ENCODE measurements at regions not wholly inside any gene's neighbourhood (a gene's known extent, or its start where the extent isn't known, plus 50 kb on each side); places are given as distances from the start of the nearest gene placed in this dataset.

GRCh38 chr3:64829331-64829730 lies 141.5 kb upstream of the ADAMTS9 start:
- no peak for DNase-seq

GRCh38 chr3:64828276-64828675 lies 140.5 kb upstream of the ADAMTS9 start:
- DNase-seq: peak; percentile 60

GRCh38 chr3:64827431-64827830 lies 139.6 kb upstream of the ADAMTS9 start:
- no peak for DNase-seq

DNA sequence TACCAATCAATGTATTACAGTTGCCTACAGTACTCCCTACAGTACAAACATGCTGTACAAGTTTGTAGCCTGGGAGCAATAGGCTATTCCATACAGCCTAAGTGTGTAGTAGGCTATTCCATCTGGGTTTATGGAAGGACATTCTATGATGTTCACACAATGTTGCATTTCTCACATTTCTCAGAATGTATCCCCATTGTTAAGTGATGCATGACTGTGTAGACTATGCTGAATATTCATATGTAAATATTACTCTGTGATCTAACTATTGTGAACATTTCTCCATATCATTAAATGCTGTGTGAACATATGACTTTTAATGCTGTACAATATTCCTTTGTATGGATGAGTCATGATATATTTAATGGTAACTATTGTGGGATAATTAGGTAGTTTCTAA lies 139.2 kb upstream of the ADAMTS9 start:
- DNase-seq: no peak

GRCh38 chr3:64825404-64826120 lies 137.8 kb upstream of the ADAMTS9 start:
- no peak for DNase-seq

- DNase-seq: peak; percentile 57
Observed at GRCh38 chr3:64824394-64824909, 136.7 kb upstream of the ADAMTS9 start.

- no peak for DNase-seq
Observed at GRCh38 chr3:64818196-64818595, 130.4 kb upstream of the ADAMTS9 start.

- DNase-seq: no peak
Observed at GRCh38 chr3:64816355-64816754, 128.6 kb upstream of the ADAMTS9 start.

DNA sequence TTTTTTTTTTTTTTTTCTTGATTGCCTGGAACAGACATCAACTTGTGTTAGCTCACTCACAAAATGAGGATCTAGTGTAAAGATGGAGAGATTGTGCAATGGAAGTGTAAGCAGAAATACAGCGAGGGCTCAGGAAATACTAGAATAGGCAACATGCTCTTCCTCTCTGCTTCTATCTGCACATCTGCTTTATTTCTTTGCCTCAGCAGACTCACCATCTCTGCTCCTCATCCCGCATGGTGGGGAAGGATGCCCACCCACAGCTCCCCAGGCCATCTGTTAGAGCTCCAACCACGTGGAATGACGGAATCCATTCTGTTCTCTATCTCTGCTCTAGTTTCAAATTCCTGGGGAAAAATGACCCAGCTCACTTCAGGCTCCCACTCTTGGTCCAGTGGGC lies 128.0 kb upstream of the ADAMTS9 start:
- no peak for DNase-seq

DNA sequence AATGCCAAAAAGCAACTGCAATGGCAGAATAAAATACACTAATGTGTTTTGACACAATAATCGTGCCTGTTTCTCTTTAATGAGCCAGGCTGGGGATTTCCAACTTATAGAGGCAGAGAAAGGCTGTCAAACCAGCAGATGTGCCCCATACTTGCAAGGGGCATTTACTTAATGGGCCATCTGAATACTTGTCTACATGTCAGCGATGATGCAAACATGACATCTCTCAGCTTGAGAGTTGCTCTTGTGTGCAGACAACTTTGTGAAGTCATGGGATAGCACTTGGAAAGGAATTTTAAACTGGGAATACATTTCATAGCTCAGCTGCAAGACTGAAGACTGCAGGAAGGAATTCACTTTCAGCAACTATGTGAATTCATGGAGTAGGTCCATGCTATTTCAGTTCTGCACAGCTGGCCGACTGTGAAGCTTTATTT lies 127.4 kb upstream of the ADAMTS9 start:
- DNase-seq: peak; percentile 62

DNA sequence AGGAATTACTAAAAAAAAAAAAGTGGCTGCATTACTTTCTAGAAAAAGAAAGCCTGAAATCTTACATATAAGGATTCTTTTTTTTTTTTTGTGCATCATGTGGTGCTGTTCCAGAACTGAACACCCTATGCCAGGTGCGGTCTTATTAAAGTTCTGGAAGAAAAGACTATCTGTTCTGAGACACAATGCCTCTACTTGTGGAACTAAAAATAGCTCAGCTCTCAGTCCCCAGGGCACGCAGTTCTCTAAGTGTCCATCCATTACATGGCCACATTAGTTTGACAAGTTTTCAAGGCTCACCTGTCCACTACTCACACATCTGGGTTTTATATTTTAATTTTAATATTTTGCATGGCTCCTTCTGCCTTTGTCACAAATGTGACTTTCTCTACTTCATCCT lies 126.6 kb upstream of the ADAMTS9 start:
- no peak for DNase-seq

- no peak for DNase-seq
Observed at GRCh38 chr3:64813326-64813725, 125.5 kb upstream of the ADAMTS9 start.

- no peak for DNase-seq
Observed at GRCh38 chr3:64809086-64809485, 121.3 kb upstream of the ADAMTS9 start.

DNA sequence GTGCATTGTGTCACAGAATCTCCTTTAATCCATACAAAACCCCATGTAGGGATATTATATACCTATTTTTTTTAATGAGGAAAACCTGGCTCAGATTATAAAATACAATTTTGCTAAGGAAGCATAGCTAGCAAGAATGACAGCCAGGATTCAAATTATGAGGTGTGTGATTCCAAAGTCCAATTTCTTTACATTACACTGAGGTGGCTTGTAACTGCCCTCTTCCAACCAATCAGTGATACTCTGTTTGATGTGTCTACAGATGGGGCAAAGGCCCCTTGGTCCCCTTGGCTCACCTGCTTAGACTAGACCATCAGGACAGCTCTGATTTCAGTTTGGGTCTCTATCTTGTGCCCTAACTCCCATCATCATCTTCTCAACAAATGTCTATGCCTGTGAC lies 120.3 kb upstream of the ADAMTS9 start:
- no peak for DNase-seq

DNA sequence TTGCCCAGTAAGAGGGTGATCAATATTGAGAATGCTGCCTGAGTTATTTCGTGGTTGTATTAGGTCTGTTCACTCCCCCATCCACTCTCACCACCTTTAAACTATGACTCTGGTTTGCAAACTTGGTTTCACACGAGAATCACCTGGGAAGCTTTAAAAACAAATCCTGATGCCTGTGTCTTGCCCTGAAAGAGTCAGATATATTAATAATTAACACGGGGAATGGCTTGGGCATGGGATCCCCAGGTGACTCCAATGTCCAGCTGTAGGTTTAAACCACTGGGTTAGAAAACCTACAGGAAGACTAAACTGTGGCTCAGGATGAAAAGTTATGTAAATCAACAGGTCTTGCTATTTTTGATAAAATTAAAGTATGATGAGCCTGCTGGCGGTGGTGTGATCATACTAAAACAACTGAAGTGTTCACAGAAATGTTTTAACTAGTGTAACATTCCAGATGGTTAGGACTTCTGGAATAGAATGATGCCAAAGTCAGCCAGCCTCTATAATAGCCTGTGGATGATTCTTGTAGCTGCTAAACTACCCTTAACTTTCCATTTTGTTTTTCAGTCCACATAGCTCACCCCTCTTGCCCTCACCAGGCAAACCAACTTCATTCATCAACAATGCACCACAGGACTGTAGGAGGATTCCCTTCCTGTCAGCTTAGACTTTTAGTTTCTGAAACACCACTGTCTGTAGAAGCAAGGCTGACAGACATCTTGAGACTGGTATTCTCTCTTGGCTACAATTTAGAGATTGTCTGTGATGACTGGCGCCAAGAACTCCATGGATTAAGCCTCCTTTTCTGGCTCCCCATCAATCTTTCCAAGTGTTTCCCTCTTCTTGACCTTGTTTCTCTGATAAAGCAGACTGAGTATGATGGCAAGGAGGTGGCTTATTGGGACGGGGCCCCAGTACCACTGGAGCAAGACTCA lies 119.1 kb upstream of the ADAMTS9 start:
- DNase-seq: no peak

DNA sequence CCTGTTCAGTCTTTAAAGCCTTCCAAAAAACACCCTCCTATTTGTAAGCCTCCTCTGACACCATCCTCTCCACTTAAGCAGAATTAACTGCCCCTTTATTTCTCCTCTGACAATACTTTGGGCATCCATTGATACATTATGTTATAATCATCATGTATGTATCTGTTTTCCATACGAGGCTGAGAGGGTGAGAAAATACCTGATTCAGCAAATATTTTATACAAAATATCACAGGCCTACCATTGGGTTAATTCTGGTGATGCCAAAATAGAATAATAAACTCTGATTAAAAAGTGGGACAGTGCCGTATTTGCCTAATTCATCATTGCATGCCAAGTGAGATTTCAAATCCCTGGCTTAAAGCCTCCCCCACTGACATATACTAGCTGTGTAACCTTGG lies 118.2 kb upstream of the ADAMTS9 start:
- DNase-seq: no peak

- DNase-seq: no peak
Observed at GRCh38 chr3:64805248-64805647, 117.4 kb upstream of the ADAMTS9 start.

DNA sequence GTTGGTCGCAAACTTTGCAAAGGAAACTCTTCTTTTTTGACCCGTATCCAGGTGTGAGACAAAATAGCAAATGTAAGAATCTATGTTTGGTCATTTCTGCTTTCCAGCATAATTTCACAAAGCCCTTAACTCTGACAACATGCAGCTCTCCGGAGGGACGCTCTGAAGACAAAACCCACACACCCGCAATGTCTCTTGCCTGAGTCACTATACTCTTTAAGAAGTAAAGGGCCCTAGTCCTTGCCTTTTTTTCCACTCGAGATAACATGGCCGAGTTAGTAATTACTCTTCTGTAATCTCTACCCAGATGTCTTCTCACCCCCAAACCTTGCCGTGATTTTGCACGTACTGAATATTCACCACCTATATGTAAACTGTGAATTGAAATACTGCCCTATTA lies 115.7 kb upstream of the ADAMTS9 start:
- no peak for DNase-seq

GRCh38 chr3:64802460-64802859 lies 114.7 kb upstream of the ADAMTS9 start:
- no peak for DNase-seq

DNA sequence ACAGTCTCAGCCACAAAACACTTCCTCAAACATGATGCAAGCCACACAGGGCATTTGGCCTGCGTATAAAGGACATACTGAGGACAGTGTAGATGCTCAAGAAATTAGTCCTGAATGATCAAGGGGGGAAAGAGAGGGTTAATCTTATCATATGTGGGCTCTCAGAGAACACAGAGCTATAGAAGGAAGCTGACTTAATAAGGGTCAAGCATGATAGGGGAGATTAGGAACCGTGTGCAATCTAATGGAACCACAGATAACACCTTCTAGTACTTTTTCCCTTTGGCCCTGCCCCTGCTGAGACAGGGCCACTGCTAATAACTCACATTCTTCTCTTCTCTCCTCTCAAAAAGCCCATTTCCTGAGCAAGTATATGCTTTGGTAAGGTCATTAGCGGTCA lies 114.1 kb upstream of the ADAMTS9 start:
- no peak for DNase-seq

DNA sequence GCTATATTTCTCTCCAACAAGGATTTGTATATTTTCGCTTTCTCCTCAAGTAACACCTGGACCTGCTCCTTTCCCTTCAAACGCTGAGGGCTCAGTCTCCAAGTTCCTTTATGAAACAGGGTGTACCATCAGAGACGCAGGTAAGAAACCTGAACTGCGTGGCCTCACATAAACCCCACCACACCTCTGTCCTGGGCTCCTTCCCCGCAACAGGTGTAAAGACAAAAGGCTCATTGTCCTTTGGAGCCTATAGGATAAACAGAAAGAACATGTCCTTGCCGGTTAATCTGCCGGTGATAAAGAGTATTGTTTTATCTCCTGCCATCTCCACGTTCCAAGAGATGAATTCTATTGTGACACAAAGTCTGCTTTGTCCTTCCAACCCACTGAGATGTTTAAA lies 111.8 kb upstream of the ADAMTS9 start:
- DNase-seq: no peak

DNA sequence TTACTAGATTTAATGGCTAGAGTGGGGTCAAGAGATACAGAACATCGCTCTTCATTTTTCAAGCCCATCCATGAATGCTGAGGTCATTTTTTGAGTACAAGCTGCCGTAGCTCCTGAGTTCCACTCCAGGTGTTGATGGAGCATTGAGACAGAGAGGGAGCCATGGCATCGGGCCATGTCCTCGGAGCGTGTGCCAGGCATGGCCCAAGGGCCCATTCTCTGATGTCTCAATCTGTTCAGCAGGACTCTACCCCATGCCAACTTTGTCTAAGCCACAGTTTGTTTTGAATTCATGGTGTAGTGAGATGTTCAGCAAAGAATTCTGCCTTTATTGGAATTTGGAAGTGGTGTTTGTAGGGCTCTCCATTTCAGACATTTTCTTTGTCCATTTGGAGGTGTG lies 110.5 kb upstream of the ADAMTS9 start:
- DNase-seq: no peak

DNA sequence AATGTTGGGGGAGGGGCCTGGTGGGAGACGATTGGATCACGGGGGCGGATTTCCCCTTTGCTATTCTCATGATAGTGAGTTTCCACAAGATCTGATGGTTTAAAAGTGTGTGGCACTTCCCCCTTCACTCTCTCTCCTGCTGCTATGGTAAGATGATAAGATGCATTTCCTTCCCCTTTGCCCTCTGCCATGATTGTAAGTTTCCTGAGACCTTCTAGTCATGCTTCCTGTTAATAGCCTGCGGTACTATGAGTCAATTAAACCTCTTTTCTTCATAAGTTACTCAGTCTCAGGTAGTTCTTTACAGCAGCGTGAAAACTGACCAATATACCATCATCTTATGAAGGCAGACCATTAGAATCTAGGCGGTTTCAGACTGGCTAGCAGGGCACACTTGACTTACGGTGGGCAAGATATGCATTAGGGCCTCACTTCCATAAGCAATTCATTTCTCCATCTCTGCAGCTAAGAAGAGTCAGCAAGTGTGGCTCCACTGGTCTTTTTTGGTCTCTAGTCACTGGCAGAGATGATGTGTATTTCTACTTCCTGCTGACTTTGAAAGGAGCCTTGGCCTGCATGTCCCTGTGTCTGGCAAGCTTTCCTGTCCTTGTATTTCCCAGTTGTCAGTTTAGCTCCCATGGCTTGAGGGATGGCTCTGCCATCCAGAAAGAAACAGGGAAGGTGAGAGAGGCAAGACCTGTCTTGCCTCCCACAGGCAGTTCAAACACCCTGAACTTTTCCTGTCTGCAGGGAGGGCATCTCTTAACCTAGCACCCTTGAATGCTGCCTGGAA lies 109.0 kb upstream of the ADAMTS9 start:
- DNase-seq: no peak

All from fibroblast of skin of right biceps (primary cell).